GM18502 (cell line): ENCODE measurements at regions not wholly inside any gene's neighbourhood (a gene's known extent, or its start where the extent isn't known, plus 50 kb on each side); places are given as distances from the start of the nearest gene placed in this dataset.
"Not testable (repeated sequence)": the region's sequence is repeated elsewhere in the genome, so short reads cannot be mapped to it uniquely, and the experiment has no call there.

Source experiments
- ATAC-seq: cut with Tn5 transposase; IDR thresholded peaks from one replicate; pipeline ENCODE4 v1.9.1; 2021; ENCODE audit warnings: mild to moderate bottlenecking; ENCODE audit not compliant: unreplicated experiment, poor library complexity

GRCh38 chr13:80718970-80719369 is 378.0 kb upstream of the SPRY2 start:
- ATAC-seq, result no peak

DNA sequence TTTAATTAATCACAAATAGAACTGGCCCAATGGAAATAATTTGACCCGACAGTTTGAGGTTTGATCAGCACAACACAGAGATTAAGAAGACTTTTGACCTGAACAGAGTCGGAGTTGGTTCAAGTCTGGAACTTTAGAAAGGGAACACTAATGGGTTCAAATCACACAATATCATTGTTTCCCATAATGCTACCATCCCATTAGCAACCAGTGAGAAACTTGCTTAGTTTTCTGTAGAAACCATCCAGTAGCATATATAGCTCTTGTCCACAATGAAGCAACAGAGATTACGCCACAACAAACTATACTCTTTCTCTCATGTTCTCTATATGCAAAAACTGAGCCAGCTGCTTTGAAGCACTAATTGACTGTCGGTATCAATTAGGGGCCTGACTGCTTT is 376.9 kb upstream of the SPRY2 start:
- ATAC-seq, result no peak

DNA sequence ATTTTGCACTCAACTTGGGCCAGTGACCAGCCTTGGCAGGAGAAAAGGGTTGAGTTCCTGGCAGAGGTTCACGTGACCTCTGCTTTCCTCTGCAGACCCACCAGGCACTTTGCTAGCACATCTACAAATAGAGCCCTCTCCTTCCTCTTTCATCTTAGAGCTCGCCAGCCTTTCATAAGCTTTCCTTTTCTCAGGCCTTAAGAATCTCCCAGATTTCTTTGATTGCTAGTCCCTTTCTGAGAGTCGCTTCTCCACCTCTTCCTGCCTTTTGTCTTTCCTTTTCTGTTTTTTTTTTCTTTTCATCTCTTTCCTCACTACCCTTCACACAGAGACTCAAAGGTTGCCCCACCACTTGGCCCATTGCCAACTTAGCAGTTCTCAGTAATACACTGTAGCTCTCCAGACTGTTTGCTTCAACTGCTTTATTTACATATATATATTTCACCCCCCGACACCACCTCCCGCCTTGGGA is 375.7 kb upstream of the SPRY2 start:
- no peak for ATAC-seq

DNA sequence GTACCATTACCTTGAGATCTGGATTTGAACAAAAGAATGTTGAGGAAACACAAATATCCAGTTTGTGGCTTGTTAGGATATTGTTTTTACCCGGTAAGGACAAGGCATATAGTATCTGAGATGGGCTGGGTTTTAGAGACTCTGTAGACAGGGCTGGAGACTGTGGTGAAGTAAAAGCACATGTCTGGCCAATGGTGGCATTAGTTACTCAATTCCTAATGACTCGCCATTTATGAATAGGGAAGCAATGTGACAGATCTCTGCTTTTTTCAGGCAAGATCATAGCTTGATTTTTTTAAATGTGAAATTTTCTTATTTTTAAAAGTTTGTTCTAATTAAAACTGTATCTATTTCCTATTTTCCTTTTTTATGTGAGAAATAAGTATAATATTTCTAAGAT is 371.1 kb upstream of the SPRY2 start:
- ATAC-seq, result no peak

DNA sequence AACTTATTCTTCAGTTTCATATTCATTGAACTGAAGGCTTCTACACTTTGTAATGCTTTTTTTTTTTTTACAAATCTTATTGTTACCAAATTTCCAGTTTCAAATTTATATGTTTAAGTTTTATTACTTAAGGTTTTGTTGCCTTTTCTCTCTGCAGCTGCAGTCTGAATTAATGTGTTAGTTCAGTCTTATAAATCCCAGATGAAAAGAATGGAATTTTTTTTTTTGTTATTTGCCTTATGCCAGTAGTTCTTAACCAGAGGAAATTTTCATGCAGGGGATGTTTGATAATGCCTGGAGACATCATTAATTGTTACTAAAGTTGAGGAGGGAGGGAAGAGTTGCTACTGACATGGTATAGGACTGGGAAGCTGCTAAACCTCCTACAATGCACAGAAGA is 367.9 kb upstream of the SPRY2 start:
- no peak for ATAC-seq

DNA sequence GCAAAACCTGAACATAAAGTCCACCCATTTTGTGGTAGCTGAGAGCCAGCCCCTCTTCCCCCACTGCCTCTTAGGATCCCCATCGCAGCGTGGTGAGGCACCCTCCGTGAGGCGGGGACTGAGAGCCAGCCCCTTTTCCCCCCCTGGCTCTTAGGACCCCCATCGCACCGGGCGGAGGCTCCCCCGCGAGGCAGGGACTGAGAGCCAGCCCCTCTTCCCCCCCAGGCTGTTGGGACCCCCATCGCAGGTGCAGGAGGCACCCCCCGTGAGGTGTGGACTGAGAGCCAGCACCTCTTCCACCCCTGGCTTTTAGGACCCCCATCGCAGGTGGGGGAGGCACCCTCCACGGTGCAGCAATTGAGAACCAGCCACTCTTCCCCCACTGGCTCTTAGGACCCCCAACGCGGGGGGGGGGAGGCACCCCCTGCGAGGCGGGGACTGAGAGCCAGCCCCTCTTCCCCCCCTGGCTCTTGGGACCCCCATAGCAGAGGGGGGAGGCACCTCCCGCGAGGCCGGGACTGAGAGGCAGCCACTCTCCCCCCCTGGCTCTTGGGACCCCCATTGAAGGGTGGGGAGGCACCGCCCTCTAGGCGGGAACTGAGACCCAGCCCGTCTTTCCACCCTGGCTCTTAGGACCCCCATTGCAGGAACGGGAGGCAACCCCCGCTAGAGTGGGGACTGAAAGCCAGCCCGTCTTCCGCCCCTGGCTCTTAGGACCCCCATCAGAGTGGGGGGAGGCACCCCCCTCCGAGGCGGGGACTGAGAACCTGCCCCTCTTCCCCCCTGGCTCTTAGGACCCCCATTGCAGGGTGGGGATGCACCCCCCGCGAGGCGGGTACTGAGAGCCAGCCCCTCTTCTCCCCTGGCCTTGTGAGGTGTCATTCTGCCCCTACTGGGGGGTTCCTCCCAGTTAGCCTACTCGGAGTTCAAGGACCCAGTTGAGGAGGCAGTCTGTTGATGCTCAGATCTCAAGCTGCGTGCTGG is 366.4 kb upstream of the SPRY2 start:
- ATAC-seq, result no peak

GRCh38 chr13:80706164-80706471 is 365.2 kb upstream of the SPRY2 start:
- no peak for ATAC-seq

DNA sequence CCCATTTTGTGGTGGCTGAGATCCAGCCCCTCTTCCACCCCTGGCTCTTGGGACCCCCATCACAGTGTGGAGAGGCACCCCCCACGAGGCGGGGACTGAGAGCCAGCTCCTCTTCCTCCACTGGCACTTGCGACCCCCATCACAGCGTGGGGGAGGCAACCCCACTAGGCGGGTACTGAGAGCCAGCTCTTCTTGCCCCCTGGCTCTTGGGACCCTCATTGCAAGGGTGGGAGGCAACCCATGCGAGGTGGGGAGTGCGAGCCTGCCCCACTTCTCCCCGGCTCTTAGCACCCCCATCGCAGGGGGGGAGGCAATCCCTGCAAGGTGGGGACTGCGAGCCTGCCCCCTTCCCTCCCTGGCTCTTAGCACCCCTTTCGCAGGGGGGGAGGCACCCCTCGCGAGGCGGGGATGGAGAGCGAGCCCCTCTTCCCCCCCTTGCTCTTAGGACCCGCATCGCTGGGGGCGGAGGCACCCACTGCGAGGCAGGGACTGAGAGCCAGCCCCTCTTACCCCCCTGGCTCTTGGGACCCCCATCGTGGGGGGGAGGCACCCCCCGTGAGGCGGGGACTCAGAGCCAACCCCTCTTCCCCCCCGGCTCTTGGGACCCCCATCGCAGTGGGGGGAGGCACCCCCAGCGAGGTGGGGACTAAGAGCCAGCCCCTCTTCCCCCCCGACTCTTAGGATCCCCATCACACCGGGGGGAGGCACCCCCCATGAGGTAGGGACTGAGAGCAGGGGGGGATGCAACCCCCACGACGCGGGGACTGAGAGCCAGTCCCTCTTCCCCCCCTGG is 364.6 kb upstream of the SPRY2 start:
- ATAC-seq, result no peak

DNA sequence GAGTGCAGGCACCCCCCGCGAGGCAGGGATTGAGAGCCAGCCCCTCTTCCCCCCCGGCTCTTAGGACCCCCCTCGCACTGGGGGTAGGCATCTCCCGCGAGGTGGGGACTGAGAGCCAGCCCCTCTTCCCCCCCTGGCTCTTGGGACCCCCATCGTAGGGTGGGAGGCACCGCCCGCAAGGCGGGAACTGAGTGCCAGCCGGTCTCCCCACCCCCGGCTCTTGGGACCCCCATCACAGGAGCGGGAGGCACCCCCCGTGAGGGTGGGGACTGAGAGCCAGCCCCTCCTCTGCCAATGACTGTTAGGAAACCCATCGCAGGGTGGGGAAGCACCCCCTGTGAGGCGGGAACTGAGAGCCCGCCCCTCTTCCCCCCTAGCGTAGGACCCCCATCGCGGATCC is 363.4 kb upstream of the SPRY2 start:
- no peak for ATAC-seq

DNA sequence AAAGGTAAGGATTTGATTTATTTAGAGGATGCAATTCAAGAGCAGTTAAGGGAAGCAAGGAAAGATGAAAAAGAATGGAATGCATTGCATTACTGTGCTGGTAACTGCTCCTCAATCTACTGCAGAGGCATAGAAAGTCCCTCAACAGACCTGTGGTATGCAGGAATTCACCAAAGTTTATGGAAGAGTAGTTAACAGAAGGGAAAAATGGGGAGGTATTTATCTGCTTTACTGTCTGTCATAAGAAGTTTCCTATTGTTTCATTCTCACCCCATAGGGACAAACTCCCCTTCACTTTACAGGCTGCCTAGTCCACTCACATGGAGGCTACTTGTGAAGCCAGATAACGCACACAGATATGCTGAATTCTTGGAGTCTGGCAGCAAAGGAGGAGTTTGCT is 354.9 kb upstream of the SPRY2 start:
- ATAC-seq, result no peak

GRCh38 chr13:80691814-80692213 is 350.9 kb upstream of the SPRY2 start:
- ATAC-seq, result not testable (repeated sequence)

DNA sequence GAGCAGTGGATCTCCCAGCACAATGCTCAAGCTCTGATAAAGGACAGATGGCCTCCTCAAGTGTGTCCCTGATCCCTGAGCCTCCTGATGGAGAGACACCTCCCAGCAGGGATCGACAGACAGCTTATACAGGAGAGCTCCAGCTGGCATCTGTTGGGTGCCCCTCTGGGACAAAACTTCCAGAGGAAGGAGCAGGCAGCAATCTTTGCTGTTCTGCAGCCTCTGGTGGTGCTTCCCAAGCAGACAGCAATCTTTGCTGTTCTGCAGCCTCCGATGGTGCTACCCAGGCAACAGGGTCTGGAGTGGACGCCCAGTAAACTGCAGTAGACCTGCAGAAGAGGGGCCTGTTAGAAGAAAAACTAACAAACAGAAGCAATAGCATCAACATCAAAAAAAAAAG is 349.3 kb upstream of the SPRY2 start:
- ATAC-seq, result no peak

DNA sequence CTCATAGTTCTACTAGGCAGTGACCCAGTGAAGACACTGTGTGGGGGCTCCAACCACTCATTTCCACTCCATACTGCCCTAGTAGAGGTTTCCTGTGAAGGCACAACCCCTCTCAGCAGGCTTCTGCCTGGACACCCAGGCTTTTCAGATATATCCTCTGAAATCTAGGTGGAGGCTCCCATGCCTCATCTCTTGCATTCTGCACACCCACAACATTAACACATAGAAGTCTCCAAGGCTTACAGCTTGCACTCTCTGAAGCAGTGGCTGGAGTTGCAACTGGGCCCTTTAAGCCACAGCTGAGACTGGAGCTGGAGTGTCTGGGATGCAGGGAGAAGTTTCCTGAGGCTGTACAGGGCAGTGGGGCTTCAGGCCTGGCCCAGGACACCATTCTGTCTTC is 347.7 kb upstream of the SPRY2 start:
- ATAC-seq, result no peak

DNA sequence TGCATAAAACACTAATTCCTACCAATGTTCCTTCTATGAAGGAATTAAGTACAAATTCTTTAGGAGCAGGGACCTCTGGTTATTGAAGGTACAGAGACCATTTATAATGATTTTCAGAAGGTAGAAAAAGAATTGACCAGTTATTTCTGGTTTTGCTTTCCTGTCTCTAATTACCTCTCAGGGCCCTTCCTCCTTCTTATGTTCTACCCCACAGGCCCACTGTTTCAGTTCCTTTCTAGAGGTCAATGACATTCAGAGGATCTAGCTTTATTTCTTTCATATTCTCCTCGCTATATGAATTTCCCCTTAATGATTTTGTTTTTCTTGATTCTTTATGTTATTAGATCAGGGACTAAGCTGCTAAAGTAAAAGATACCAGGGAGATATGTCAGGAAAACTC is 345.0 kb upstream of the SPRY2 start:
- ATAC-seq, result no peak

- no peak for ATAC-seq
These were observed 343.5 kb upstream of the SPRY2 start for GRCh38 chr13:80684217-80684991.

- no peak for ATAC-seq
These were observed 339.9 kb upstream of the SPRY2 start for GRCh38 chr13:80680786-80681366.

DNA sequence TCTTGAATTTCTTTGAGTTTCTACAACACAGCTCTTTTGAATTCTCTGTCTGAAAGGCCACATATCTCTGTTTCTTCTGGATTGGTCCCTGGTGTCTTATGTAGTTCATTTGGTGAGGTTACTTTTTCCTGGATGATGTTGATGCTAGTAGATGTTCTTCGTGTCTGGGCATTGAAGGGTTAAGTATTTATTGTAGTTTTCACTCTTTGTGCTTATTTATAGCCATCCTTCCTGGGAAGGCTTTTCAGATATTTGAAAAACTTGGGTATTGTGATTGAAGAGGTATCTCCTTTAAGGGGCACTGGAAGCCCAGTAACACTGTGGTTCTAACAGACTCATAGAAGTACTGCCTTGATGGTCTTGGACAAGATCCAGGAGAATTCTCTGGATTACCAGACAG is 338.5 kb upstream of the SPRY2 start:
- no peak for ATAC-seq

DNA sequence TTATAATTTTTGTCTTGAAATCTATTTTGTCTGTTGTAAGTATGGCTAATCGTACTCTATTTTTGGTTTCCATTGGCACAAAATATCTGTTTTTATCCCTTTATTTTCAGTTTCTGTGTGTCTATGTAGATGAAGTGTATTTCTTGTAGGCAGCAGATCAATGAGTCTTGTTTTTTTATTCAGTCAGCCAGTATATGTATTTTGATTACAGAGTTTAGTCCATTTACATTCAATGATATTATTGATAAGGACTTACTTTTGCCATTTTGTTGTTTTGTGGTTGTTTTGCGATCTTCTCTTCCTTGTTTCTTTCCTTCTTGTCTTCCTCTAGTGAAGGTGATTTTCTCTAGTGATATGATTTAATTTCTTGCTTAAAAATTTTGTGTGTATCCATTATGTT is 336.3 kb upstream of the SPRY2 start:
- ATAC-seq, result no peak

- ATAC-seq, result not testable (repeated sequence)
These were observed 334.5 kb upstream of the SPRY2 start for GRCh38 chr13:80675442-80675841.

GRCh38 chr13:80671773-80672172 is 330.8 kb upstream of the SPRY2 start:
- no peak for ATAC-seq
